ENCODE measurements at regions not wholly inside any gene's neighbourhood (a gene's known extent, or its start where the extent isn't known, plus 50 kb on each side); places are given as distances from the start of the nearest gene placed in this dataset.
"Not testable (repeated sequence)": the region's sequence is repeated elsewhere in the genome, so short reads cannot be mapped to it uniquely, and the experiment has no call there.

- no peak for DNase-seq (ENCODE audit: low spot score)
Measured at GRCh38 chr2:62330959-62331358, 135.0 kb downstream of the B3GNT2 start.

GRCh38 chr2:62329797-62330196, 133.9 kb downstream of the B3GNT2 start:
- no peak for DNase-seq (ENCODE audit: low spot score)

GRCh38 chr2:62326735-62327134, 130.8 kb downstream of the B3GNT2 start:
- DNase-seq (ENCODE audit: low spot score) = no peak

- no peak for DNase-seq (ENCODE audit: low spot score)
Measured at GRCh38 chr2:62325398-62325797, 129.5 kb downstream of the B3GNT2 start.

- DNase-seq (ENCODE audit: low spot score) = no peak
Measured at GRCh38 chr2:62321380-62322289, 125.7 kb downstream of the B3GNT2 start.

- no peak for DNase-seq (ENCODE audit: low spot score)
Measured at GRCh38 chr2:62320657-62321357, 124.9 kb downstream of the B3GNT2 start.

- DNase-seq (ENCODE audit: low spot score) = not testable (repeated sequence)
Measured at GRCh38 chr2:62320137-62320536, 124.2 kb downstream of the B3GNT2 start.

- no peak for DNase-seq (ENCODE audit: low spot score)
Measured at GRCh38 chr2:62319070-62319469, 123.2 kb downstream of the B3GNT2 start.

GRCh38 chr2:62315476-62315875, 119.6 kb downstream of the B3GNT2 start:
- DNase-seq (ENCODE audit: low spot score) = no peak

- no peak for DNase-seq (ENCODE audit: low spot score)
Measured at GRCh38 chr2:62314291-62314690, 118.4 kb downstream of the B3GNT2 start.

GRCh38 chr2:62313449-62314227, 117.7 kb downstream of the B3GNT2 start:
- DNase-seq (ENCODE audit: low spot score) = no peak

GRCh38 chr2:62309465-62310091, 113.7 kb downstream of the B3GNT2 start:
- no peak for DNase-seq (ENCODE audit: low spot score)

GRCh38 chr2:62309081-62309464, 113.2 kb downstream of the B3GNT2 start:
- DNase-seq (ENCODE audit: low spot score) = no peak

- no peak for DNase-seq (ENCODE audit: low spot score)
Measured at GRCh38 chr2:62307469-62308389, 111.8 kb downstream of the B3GNT2 start.

GRCh38 chr2:62306751-62307468, 111.0 kb downstream of the B3GNT2 start:
- DNase-seq (ENCODE audit: low spot score) = peak; percentile 34

GRCh38 chr2:62305421-62306176, 109.7 kb downstream of the B3GNT2 start:
- no peak for DNase-seq (ENCODE audit: low spot score)

GRCh38 chr2:62304429-62305417, 108.8 kb downstream of the B3GNT2 start:
- DNase-seq (ENCODE audit: low spot score) = peak; percentile 55

GRCh38 chr2:62303788-62304187, 107.9 kb downstream of the B3GNT2 start:
- DNase-seq (ENCODE audit: low spot score) = no peak
